ACC112 (cell line): ENCODE measurements at regions not wholly inside any gene's neighbourhood (a gene's known extent, or its start where the extent isn't known, plus 50 kb on each side); places are given as distances from the start of the nearest gene placed in this dataset.
"Not testable (repeated sequence)": the region's sequence is repeated elsewhere in the genome, so short reads cannot be mapped to it uniquely, and the experiment has no call there.

ENCODE experiments used
- H2AFZ ChIP-seq: fragments of 200-600 bp; sonication (generic); one replicate; pipeline ENCODE4 v1.6.0; 2017; ENCODE audit warnings: antibody characterized with exemption, low read length; ENCODE audit not compliant: unreplicated experiment
- H3K27ac ChIP-seq: fragments of 200-600 bp; sonication (generic); 2 replicates; pipeline ENCODE4 v1.5.1; 2014; ENCODE audit warnings: low read depth, mild to moderate bottlenecking, antibody characterized with exemption, low read length, moderate library complexity
- H3K27me3 ChIP-seq: fragments of 200-600 bp; sonication (generic); 2 replicates; pipeline ENCODE4 v1.6.1; 2014; ENCODE audit warnings: mild to moderate bottlenecking, antibody characterized with exemption, low read length, moderate library complexity, mixed read lengths; ENCODE audit not compliant: insufficient read depth
- H3K36me3 ChIP-seq: fragments of 200-600 bp; sonication (generic); 2 replicates; pipeline ENCODE4 v1.6.1; 2016; ENCODE audit warnings: mild to moderate bottlenecking, antibody characterized with exemption, low read length, moderate library complexity, mixed read lengths; ENCODE audit not compliant: insufficient read depth
- H3K4me1 ChIP-seq: fragments of 200-600 bp; sonication (generic); one replicate; pipeline ENCODE4 v1.6.1; 2016; ENCODE audit warnings: low read length, mixed read lengths; ENCODE audit not compliant: insufficient read depth, unreplicated experiment, control insufficient read depth
- H3K4me3 ChIP-seq: fragments of 200-600 bp; sonication (generic); 2 replicates; pipeline ENCODE4 v1.5.1; 2014; ENCODE audit warnings: mild to moderate bottlenecking, low read depth, low read length
- H3K79me2 ChIP-seq: fragments of 200-600 bp; sonication (generic); one replicate; pipeline ENCODE4 v1.6.0; 2016; ENCODE audit warnings: low read length; ENCODE audit not compliant: control insufficient read depth, unreplicated experiment, insufficient read depth

DNA sequence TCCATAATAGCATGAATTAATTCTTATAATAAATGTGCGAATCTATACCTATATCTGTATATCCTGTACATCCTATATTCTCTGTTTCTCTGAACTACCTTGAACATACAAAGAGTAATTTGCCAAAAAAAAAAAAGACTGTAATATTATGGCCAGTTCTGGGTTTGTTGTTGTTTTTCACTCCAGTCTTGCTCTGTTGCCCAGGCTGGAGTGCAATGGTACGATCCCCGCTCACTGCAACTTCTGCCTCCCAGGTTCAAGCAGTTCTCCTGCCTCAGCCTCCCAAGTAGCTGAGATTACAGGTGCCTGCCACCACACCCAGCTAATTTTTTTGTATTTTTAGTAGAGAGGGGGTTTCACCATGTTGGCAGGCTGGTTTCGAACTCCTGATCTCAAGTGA, 876.9 kb upstream of the POT1 start:
- not testable (repeated sequence) for H3K27ac ChIP-seq, H3K4me1 ChIP-seq, H2AFZ ChIP-seq, H3K4me3 ChIP-seq, H3K79me2 ChIP-seq, H3K27me3 ChIP-seq, H3K36me3 ChIP-seq

DNA sequence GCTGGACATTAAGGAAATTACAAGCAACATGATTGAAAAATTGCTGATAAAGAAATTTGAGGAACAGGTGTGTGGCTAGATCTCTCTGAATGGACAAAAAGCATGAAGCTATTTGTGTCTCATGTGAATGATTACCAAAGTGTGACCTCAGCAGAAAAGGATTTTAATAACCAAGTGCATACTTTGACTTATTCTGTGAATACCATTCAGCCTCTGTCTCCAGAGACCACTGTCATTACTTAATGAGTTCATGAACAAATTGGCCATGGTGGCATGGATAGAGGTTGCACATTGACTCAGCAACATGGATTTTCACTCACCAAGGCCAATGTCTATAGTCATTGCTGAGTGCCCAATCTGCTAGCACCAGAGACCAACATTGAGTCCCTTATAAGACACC, 874.6 kb upstream of the POT1 start:
- H2AFZ ChIP-seq: no peak overlapping the region
- H3K4me3 ChIP-seq: no peak overlapping the region
- no peaks in the 10 kb centered on the region for H3K4me1 ChIP-seq

DNA sequence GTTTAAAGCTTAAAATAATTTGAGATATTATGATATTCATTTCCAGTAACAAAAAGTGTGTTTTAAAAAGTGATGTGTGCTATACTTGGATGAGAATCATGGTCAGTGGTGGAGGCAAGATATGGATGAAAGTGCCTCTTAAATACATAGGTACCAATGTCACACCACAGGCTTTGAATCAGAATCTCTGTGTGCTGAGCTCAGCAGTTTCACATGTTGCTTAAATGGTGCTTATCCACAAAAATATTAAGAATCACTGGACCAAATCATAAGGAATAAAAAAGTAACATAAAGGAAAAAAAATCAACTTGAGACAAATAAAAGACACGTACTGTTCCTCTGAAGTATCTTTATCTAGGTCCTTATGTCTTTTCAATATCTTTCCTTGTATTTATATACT, 850.5 kb upstream of the POT1 start:
- H3K36me3 ChIP-seq: no peaks in the 10 kb centered on the region
- H3K4me3 ChIP-seq: no peak overlapping the region
- no peak overlapping the region for H2AFZ ChIP-seq
- no peaks in the 10 kb centered on the region for H3K4me1 ChIP-seq
- no peaks in the 10 kb centered on the region for H3K79me2 ChIP-seq
- no peak overlapping the region for H3K27ac ChIP-seq
- no peaks in the 10 kb centered on the region for H3K27me3 ChIP-seq

More for the DNA sequence above, 874.6 kb upstream of the POT1 start:
- Histone ChIP-seq H3K36me3 (no peaks in the 10 kb centered on the region), H3K27ac (no peak overlapping the region), H3K79me2 (no peaks in the 10 kb centered on the region), H3K27me3 (no peaks in the 10 kb centered on the region)

DNA sequence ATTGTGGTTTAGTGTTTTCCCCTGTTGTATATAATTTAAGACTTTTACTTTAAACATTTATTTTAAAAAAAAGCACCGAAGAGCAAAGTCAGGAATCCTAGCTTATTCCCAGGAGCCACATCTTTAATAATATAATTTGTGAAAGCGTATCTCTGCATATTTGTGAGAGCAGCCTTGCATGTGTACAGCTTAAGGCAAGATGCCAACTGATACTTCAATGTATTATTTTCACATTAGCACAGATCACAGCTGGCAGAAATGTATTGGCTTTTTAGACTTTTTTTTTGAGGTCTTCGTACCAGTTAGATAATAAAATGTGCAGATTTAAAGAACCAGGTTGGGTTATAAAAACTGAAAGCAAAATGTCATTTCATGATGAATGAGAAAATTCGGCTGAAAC, 845.7 kb upstream of the POT1 start:
- no peaks in the 10 kb centered on the region for H3K27me3 ChIP-seq
- no peaks in the 10 kb centered on the region for H3K79me2 ChIP-seq
- no peak overlapping the region for H3K4me3 ChIP-seq
- no peaks in the 10 kb centered on the region for H3K36me3 ChIP-seq
- H2AFZ ChIP-seq: no peak overlapping the region
- H3K4me1 ChIP-seq: no peaks in the 10 kb centered on the region
- no peak overlapping the region for H3K27ac ChIP-seq

GRCh38 chr7:125773113-125773785, 843.6 kb upstream of the POT1 start:
- Histone ChIP-seq H3K4me3 (no peak overlapping the region), H2AFZ (no peak overlapping the region), H3K27ac (no peak overlapping the region), H3K36me3 (no peaks in the 10 kb centered on the region), H3K4me1 (no peaks in the 10 kb centered on the region), H3K27me3 (no peaks in the 10 kb centered on the region), H3K79me2 (no peaks in the 10 kb centered on the region)

DNA sequence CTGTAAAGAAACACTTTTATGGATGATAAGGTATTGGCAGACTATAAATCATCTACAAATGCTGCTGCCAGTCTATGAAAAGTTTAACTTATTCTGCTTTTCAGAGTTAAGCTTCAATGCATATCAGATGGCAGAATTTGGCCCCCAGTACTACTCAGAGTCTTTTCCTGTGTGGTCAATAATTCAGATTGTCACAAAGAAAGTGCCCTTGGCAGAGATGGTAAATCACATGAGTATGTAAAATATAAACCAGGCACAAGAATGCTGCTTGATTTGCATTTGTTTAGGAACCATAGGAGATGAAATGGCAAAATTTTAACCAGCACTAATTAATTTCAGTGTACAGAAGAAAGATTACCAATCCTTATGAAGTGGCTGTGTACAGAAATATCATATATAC, 818.3 kb upstream of the POT1 start:
- Histone ChIP-seq H3K36me3 (no peaks in the 10 kb centered on the region), H2AFZ (no peak overlapping the region), H3K79me2 (no peaks in the 10 kb centered on the region), H3K4me3 (no peak overlapping the region), H3K27ac (no peak overlapping the region), H3K4me1 (no peaks in the 10 kb centered on the region), H3K27me3 (no peaks in the 10 kb centered on the region)

DNA sequence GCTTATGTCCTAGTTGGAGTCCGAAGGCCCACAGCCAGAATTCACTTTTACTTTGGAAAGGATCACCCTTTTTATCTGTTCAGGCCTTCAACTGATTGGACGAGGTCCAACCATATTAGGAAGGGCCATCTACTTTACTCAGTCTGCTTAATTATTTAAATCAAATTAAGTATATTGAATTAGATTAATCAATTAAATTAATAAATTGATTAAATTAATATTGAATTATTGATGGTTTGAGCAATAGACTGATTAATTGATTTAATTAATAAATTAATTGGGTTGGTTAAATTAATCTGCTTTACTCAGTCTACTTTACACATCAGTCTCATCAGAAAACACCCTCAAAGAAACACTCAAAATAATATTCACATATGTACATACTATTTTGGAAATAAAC, 816.9 kb upstream of the POT1 start:
- no peak overlapping the region for H3K27ac ChIP-seq
- H3K4me3 ChIP-seq: no peak overlapping the region
- H3K36me3 ChIP-seq: no peaks in the 10 kb centered on the region
- H2AFZ ChIP-seq: no peak overlapping the region
- no peaks in the 10 kb centered on the region for H3K79me2 ChIP-seq
- no peaks in the 10 kb centered on the region for H3K27me3 ChIP-seq
- H3K4me1 ChIP-seq: no peaks in the 10 kb centered on the region

- no peaks in the 10 kb centered on the region for H3K36me3 ChIP-seq
These were observed 797.6 kb upstream of the POT1 start for GRCh38 chr7:125727215-125727614.

GRCh38 chr7:125695626-125696025, 766.0 kb upstream of the POT1 start:
- Histone ChIP-seq H2AFZ (no peak overlapping the region), H3K27me3 (no peaks in the 10 kb centered on the region), H3K4me1 (no peaks in the 10 kb centered on the region), H3K27ac (no peak overlapping the region), H3K4me3 (no peak overlapping the region), H3K79me2 (no peaks in the 10 kb centered on the region), H3K36me3 (no peaks in the 10 kb centered on the region)

More at GRCh38 chr7:125727215-125727614, 797.6 kb upstream of the POT1 start:
- Histone ChIP-seq H3K27ac (no peak overlapping the region), H2AFZ (no peak overlapping the region), H3K4me3 (no peak overlapping the region), H3K79me2 (no peaks in the 10 kb centered on the region), H3K4me1 (no peaks in the 10 kb centered on the region), H3K27me3 (no peaks in the 10 kb centered on the region)

DNA sequence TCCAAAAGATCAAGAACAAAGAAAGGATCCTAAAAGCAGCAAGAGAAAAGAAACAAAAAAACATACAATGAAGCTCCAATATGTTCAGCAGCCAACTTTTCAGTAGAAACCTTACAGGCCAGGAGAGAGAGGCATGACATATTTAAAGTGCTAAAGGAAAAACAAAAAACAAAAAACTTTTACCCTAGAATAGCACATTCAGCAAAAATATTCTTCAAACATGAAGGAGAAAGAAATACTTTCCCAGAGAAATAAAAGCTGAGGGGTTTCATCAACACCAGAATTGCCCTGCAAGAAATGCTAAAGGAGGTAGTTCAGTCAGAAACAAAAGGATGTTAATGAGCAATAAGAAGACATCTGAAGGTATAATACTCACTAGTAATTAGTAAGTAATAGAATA, 753.5 kb upstream of the POT1 start:
- no peaks in the 10 kb centered on the region for H3K27me3 ChIP-seq
- H3K4me3 ChIP-seq: no peak overlapping the region
- no peaks in the 10 kb centered on the region for H3K79me2 ChIP-seq
- H3K36me3 ChIP-seq: no peaks in the 10 kb centered on the region
- no peak overlapping the region for H2AFZ ChIP-seq
- H3K4me1 ChIP-seq: no peaks in the 10 kb centered on the region
- H3K27ac ChIP-seq: no peak overlapping the region

GRCh38 chr7:125681508-125681907, 751.9 kb upstream of the POT1 start:
- Histone ChIP-seq H3K4me3 (no peak overlapping the region), H3K79me2 (no peaks in the 10 kb centered on the region), H3K4me1 (no peaks in the 10 kb centered on the region), H3K36me3 (no peaks in the 10 kb centered on the region), H3K27ac (no peak overlapping the region), H3K27me3 (no peaks in the 10 kb centered on the region), H2AFZ (no peak overlapping the region)
